Mesothelial cell of epicardium (in vitro differentiated cells): ENCODE measurements at regions not wholly inside any gene's neighbourhood (a gene's known extent, or its start where the extent isn't known, plus 50 kb on each side); places are given as distances from the start of the nearest gene placed in this dataset.

ENCODE experiments used
- DNase-seq, 2 experiments: peaks; one replicate each; pipeline ENCODE4 v3.0.0; 2021; ENCODE audit warnings: low spot score in 2 of 2; ENCODE audit not compliant: unreplicated experiment in 2 of 2
- H3K27ac Mint-ChIP-seq: 2 replicates; pipeline ENCODE4 v1.8.0; 2021; ENCODE audit warnings: mixed read lengths
- H3K27me3 Mint-ChIP-seq: 2 replicates; pipeline ENCODE4 v1.8.0; 2021; ENCODE audit warnings: low read depth, mixed read lengths
- H3K36me3 Mint-ChIP-seq: 2 replicates; pipeline ENCODE4 v1.8.0; 2021; ENCODE audit warnings: mixed read lengths
- H3K4me1 Mint-ChIP-seq: 2 replicates; pipeline ENCODE4 v1.8.0; 2021; ENCODE audit warnings: mixed read lengths
- H3K4me3 Mint-ChIP-seq: 2 replicates; pipeline ENCODE4 v1.8.0; 2021; ENCODE audit warnings: mild to moderate bottlenecking, moderate library complexity, mixed read lengths
- H3K9me3 Mint-ChIP-seq: 2 replicates; pipeline ENCODE4 v1.8.0; 2021; ENCODE audit warnings: mixed read lengths
- CTCF ChIP-seq: fragments of 200-600 bp; sonication (generic); IDR thresholded peaks from one replicate; pipeline ENCODE4 v1.5.0; 2021; ENCODE audit warnings: antibody characterized with exemption; ENCODE audit not compliant: unreplicated experiment

- H3K27ac Mint-ChIP-seq: no peak overlapping the region
- no peaks in the 10 kb centered on the region for H3K36me3 Mint-ChIP-seq
- H3K4me3 Mint-ChIP-seq: no peak overlapping the region
- no peak for TF ChIP-seq CTCF
- H3K27me3 Mint-ChIP-seq: peaks cover 4% of the 10 kb centered on the region
- no peak for DNase-seq
- no peaks in the 10 kb centered on the region for H3K4me1 Mint-ChIP-seq
- peaks cover 4% of the 10 kb centered on the region for H3K9me3 Mint-ChIP-seq
These were observed 133.7 kb upstream of the OSTN start for GRCh38 chr3:191065181-191065805.

GRCh38 chr3:191051037-191051436 lies 148.0 kb upstream of the OSTN start:
- TF ChIP-seq CTCF: peak; percentile 75
- Mint-ChIP-seq H3K9me3 (peaks cover 6% of the 10 kb centered on the region), H3K27ac (no peak overlapping the region), H3K36me3 (no peaks in the 10 kb centered on the region), H3K4me1 (peaks cover 3% of the 10 kb centered on the region), H3K4me3 (no peak overlapping the region), H3K27me3 (peaks cover 3% of the 10 kb centered on the region)
- DNase-seq: no peak

GRCh38 chr3:191047930-191048329 lies 151.1 kb upstream of the OSTN start:
- Mint-ChIP-seq H3K4me1 (peaks cover 3% of the 10 kb centered on the region), H3K9me3 (peaks cover 18% of the 10 kb centered on the region), H3K27me3 (no peaks in the 10 kb centered on the region), H3K36me3 (no peaks in the 10 kb centered on the region), H3K4me3 (no peak overlapping the region), H3K27ac (no peak overlapping the region)
- DNase-seq: no peak
- no peak for TF ChIP-seq CTCF

- no peak for DNase-seq
- Mint-ChIP-seq H3K27ac (no peak overlapping the region), H3K4me3 (no peak overlapping the region), H3K9me3 (no peaks in the 10 kb centered on the region), H3K4me1 (no peaks in the 10 kb centered on the region), H3K27me3 (peaks cover 9% of the 10 kb centered on the region), H3K36me3 (no peaks in the 10 kb centered on the region)
- TF ChIP-seq CTCF: no peak
These were observed 168.1 kb upstream of the OSTN start for GRCh38 chr3:191030929-191031328.

- Mint-ChIP-seq H3K27me3 (peaks cover 9% of the 10 kb centered on the region), H3K4me1 (no peaks in the 10 kb centered on the region)
- no peak for DNase-seq
These were observed 168.0 kb upstream of the GMNC start for GRCh38 chr3:191030491-191030890.

More at GRCh38 chr3:191030491-191030890, 168.0 kb upstream of the GMNC start:
- no peaks in the 10 kb centered on the region for H3K36me3 Mint-ChIP-seq
- H3K9me3 Mint-ChIP-seq: no peaks in the 10 kb centered on the region
- TF ChIP-seq CTCF: no peak
- H3K4me3 Mint-ChIP-seq: no peak overlapping the region
- no peak overlapping the region for H3K27ac Mint-ChIP-seq
